ENCODE measurements at regions not wholly inside any gene's neighbourhood (a gene's known extent, or its start where the extent isn't known, plus 50 kb on each side); places are given as distances from the start of the nearest gene placed in this dataset.

DNA sequence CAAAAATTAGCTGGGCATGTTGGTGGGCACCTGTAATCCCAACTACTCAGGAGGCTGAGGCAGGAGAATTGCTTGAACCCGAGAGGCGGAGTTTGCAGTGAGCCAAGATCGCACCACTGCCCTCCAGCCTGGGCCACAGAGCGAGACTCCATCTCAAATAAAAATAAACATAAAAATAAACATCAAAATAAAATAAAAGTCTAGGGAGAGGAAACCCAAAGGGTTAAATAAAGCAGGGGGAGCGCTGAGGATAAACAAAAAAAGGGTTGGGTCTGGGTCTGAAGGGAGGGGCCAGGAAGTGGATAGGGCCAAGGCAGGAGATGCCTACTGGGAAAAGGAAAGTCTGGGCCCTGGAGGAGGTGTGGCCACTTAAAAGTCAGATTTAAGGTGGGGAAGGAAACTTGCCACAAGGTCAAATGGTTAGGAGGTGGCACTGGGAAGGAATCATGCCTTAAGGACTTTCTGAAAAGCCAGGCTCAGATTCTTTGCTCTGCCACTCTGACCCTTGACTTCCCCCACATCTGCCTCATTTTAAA, 150.0 kb downstream of the ADSS2 start:
- ATAC-seq = no peak
- WGBS, 2 donors = 89 to 92% methylated on average over 5 of the region's 5 CpGs

DNA sequence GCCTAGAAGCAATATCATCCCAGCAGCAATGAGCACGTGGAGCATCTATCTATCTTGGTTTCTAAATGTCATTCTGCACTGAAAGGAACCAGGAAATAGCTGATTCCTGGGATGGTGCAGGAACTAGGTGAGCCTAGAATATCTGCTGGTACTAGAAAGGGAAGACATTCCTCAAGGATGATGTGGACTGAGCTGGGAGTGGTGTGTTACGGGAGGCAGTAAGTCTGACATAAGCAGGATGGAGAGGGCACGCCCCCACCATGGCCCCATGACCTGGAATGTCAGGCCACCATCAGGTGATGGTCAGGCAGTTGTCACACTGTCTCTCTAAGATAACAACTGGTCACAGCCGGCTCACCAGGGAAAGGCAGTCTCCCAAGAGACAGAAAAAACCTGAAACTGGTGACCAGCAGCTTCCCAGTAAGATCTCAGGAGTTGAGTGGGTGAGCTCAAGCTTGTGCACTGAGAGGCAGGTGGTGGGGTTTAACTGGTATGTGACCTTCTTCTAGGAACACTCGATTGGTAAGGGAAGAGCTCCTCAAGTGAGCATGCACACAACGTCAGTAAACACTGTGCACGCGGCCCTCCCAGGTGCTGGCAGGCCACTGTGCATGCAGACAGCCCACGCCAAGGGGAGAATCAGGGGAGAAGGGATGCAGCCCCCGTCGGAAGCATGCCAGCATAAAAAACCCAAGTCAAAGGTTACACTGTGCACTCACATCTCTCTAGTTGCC, 148.7 kb downstream of the ADSS2 start:
- Histone ChIP-seq H3K27me3 (peaks cover 0 to 5% (median 0%) of the 10 kb centered on the region in 7 donors), H3K4me1 (peaks cover 0 to 40% (median 0%) of the 10 kb centered on the region in 9 donors), H3K36me3 (no peaks in the 10 kb centered on the region), H3K9me3 (peaks cover 0 to 7% (median 0%) of the 10 kb centered on the region in 11 donors), H3K4me3 (no peak overlapping the region), H3K27ac (peak overlapping the region in 1 of 10 donors; percentile 78)
- ATAC-seq (no peak), DNase-seq (no peak)
- TF ChIP-seq, protein P1, sequence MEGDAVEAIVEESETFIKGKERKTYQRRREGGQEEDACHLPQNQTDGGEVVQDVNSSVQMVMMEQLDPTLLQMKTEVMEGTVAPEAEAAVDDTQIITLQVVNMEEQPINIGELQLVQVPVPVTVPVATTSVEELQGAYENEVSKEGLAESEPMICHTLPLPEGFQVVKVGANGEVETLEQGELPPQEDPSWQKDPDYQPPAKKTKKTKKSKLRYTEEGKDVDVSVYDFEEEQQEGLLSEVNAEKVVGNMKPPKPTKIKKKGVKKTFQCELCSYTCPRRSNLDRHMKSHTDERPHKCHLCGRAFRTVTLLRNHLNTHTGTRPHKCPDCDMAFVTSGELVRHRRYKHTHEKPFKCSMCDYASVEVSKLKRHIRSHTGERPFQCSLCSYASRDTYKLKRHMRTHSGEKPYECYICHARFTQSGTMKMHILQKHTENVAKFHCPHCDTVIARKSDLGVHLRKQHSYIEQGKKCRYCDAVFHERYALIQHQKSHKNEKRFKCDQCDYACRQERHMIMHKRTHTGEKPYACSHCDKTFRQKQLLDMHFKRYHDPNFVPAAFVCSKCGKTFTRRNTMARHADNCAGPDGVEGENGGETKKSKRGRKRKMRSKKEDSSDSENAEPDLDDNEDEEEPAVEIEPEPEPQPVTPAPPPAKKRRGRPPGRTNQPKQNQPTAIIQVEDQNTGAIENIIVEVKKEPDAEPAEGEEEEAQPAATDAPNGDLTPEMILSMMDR (IDR thresholded peaks at IDR 0.05) = no peak
- intact Hi-C loops (cut with DNase I) = no loop called here
- 67 to 70% methylated on average over 11 of the region's 11 CpGs for WGBS, 2 donors

More for the DNA sequence above, 150.0 kb downstream of the ADSS2 start:
- H3K9me3 ChIP-seq = no peaks in the 10 kb centered on the region
- H3K27ac ChIP-seq = no peak overlapping the region
- H3K4me1 ChIP-seq = peaks cover 0 to 43% (median 0%) of the 10 kb centered on the region in 9 donors
- peaks cover 0 to 5% (median 0%) of the 10 kb centered on the region in 7 donors for H3K27me3 ChIP-seq
- H3K36me3 ChIP-seq = no peaks in the 10 kb centered on the region
- intact Hi-C loops (cut with DNase I) = no loop called here
- TF ChIP-seq, protein P1 (IDR thresholded peaks at IDR 0.05) = no peak
- no peak for DNase-seq
- no peak overlapping the region for H3K4me3 ChIP-seq

DNA sequence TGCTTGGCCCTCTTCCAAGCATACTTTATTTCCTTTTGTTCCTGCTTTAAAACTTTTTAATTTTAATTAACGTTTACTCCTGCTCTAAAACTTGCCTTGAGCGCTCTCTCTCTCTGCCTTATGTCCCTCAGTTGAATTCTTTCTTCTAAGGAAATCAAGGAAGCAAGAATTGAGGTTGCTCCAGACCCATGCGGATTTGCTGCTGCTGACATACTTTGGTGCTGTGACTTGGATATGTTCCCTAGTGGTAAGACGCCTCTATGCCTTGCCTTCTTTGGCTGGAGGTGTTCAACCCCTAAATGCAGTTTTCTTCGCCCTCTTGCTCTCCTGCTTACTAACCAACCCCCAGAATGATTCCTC, 148.1 kb downstream of the ADSS2 start:
- Histone ChIP-seq H3K27me3 (peaks cover 0 to 5% (median 0%) of the 10 kb centered on the region in 7 donors), H3K27ac (peak overlapping the region in 1 of 10 donors; percentile 78), H3K36me3 (no peaks in the 10 kb centered on the region), H3K9me3 (peaks cover 0 to 7% (median 0%) of the 10 kb centered on the region in 11 donors), H3K4me3 (no peak overlapping the region), H3K4me1 (peaks cover 0 to 37% (median 0%) of the 10 kb centered on the region in 9 donors)
- 79 to 83% methylated on average over 5 of the region's 5 CpGs for WGBS, 2 donors
- intact Hi-C loops (cut with DNase I) = no loop called here
- DNase-seq (no peak), ATAC-seq (no peak)
- TF ChIP-seq, protein P1 (IDR thresholded peaks at IDR 0.05) = no peak

DNA sequence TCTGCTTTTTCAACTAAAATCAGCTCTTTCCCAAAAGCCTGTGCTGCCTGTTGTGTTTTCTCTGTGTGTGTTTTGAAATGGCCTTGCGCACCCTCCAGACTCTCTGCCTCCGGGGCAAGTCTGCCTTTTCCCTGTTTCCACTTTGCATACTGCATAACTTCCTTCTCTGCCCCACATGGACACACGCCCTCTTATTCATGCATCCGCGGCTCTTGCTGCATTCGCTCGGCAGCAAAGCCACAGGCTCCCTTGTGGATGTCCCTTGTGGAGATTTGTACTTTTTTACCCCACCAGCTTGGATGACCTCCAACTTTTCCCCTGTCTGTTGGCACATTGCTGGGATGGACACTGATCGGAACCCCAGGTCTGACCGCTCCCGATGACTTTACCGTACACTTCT, 147.6 kb downstream of the ADSS2 start:
- Histone ChIP-seq H3K9me3 (peaks cover 0 to 7% (median 0%) of the 10 kb centered on the region in 11 donors), H3K27ac (peak overlapping the region in 1 of 10 donors; percentile 78), H3K4me1 (peaks cover 0 to 32% (median 0%) of the 10 kb centered on the region in 9 donors), H3K27me3 (peaks cover 0 to 5% (median 0%) of the 10 kb centered on the region in 7 donors), H3K4me3 (no peak overlapping the region), H3K36me3 (no peaks in the 10 kb centered on the region)
- DNase-seq (no peak), ATAC-seq (no peak)
- intact Hi-C loops (cut with DNase I) = no loop called here
- TF ChIP-seq, protein P1 (IDR thresholded peaks at IDR 0.05) = no peak
- WGBS, 2 donors = 82 to 85% methylated on average over 11 of the region's 11 CpGs
